GM12878 (cell line): ENCODE measurements at regions not wholly inside any gene's neighbourhood (a gene's known extent, or its start where the extent isn't known, plus 50 kb on each side); places are given as distances from the start of the nearest gene placed in this dataset.

ENCODE experiments used
- ATAC-seq: fragments of 200-7000 bp; cut with Tn5 transposase; 3 replicates; pipeline ENCODE4 v1.9.1; 2020; ENCODE audit warnings: mild to moderate bottlenecking, moderate library complexity
- BruUV-seq: library from RNA; stranded (reverse); fragments of 400-500 nt; replicated peaks from 2 replicates; lab custom pipeline; 2021; lab: Mats Ljungman, UMichigan
- CTCF ChIA-PET: fragments of 300-600 bp; sonication (Branson Sonifier 250); formaldehyde crosslinking; extraction: SDS; loops from one replicate; lab custom pipeline; 2021; ENCODE audit warnings: inconsistent platforms; lab: Yijun Ruan, JAX
- POLR2A ChIA-PET: fragments of 350-600 bp; formaldehyde crosslinking; extraction: SDS; loops from one replicate; lab custom pipeline; 2021; ENCODE audit warnings: inconsistent platforms; lab: Charles Lee
- RAD21 ChIA-PET: fragments of 300-600 bp; sonication (Branson Sonifier 250); formaldehyde crosslinking; loops from one replicate; lab custom pipeline; 2023; ENCODE audit warnings: antibody characterized with exemption; ENCODE audit not compliant: unreplicated experiment; lab: Charles Lee
- SMC1A ChIA-PET: fragments of 300-600 bp; sonication (Branson Sonifier 250); formaldehyde crosslinking; loops from one replicate; lab custom pipeline; 2023; ENCODE audit not compliant: unreplicated experiment, uncharacterized antibody; lab: Charles Lee
- DNase-seq: peaks from one replicate; pipeline ENCODE4 v3.0.0-alpha.2; 2011; ENCODE audit warnings: low read depth, low spot score
- FAIRE-seq: peaks from 3 replicates; lab custom pipeline; 2011; peaks lifted over from hg19 to GRCh38; lab: Jason Lieb, UNC
- H2AFZ ChIP-seq: 2 replicates; pipeline ENCODE4 v1.6.0; 2011; ENCODE audit warnings: low read depth, low read length, control low read depth; ENCODE audit not compliant: control insufficient read depth
- H3K27ac ChIP-seq: 2 replicates; pipeline ENCODE4 v1.5.1; 2011; ENCODE audit warnings: control low read depth; ENCODE audit not compliant: control insufficient read depth, insufficient read depth
- H3K27me3 ChIP-seq, 2 experiments: replicated peaks in 1 of 2; 2 replicates each; pipeline versions ENCODE4 v1.6.0 to v1.6.1; 2011; ENCODE audit warnings: low read length in 1 of 2; ENCODE audit not compliant: control insufficient read depth in 2 of 2, insufficient read depth in 2 of 2
- H3K36me3 ChIP-seq, 2 experiments: 2 replicates each; pipeline ENCODE4 v1.5.1; 2011; ENCODE audit warnings: low read length in 1 of 2; ENCODE audit not compliant: control insufficient read depth in 2 of 2, insufficient read depth in 2 of 2
- H3K4me1 ChIP-seq: 2 replicates; pipeline ENCODE4 v1.6.1; 2011; ENCODE audit warnings: mild to moderate bottlenecking, low read length, moderate library complexity, mixed read lengths; ENCODE audit not compliant: control insufficient read depth, insufficient read depth
- H3K4me2 ChIP-seq: 2 replicates; pipeline ENCODE4 v1.6.0; 2011; ENCODE audit warnings: control low read depth; ENCODE audit not compliant: control insufficient read depth, insufficient read depth
- H3K4me3 ChIP-seq: fragments of 200-600 bp; sonication (generic); 2 replicates; pipeline ENCODE4 v1.5.1; 2016
- H3K79me2 ChIP-seq: 2 replicates; pipeline ENCODE4 v1.6.0; 2011; ENCODE audit warnings: low read length; ENCODE audit not compliant: control insufficient read depth, insufficient read depth
- H3K9ac ChIP-seq: 2 replicates; pipeline ENCODE4 v1.8.0; 2011; ENCODE audit warnings: low read length, control low read depth, mixed read lengths; ENCODE audit not compliant: control insufficient read depth, insufficient read depth
- H3K9me3 ChIP-seq: replicated peaks from 3 replicates; pipeline ENCODE4 v1.5.1; 2011; ENCODE audit warnings: mild to moderate bottlenecking, low read length; ENCODE audit not compliant: control insufficient read depth, insufficient read depth
- H4K20me1 ChIP-seq: 2 replicates; pipeline ENCODE4 v1.6.0; 2011; ENCODE audit not compliant: control insufficient read depth, insufficient read depth
- BCL3 ChIP-seq: IDR thresholded peaks from 2 replicates; pipeline ENCODE4 v1.6.1; 2011; ENCODE audit warnings: borderline replicate concordance, low read depth, mild to moderate bottlenecking, moderate library complexity, low read length; ENCODE audit not compliant: insufficient read depth, poor library complexity, severe bottlenecking
- IKZF1 ChIP-seq: fragments of 450-650 bp; conservative IDR thresholded peaks from 2 replicates; pipeline ENCODE4 v1.6.1; 2017; ENCODE audit warnings: antibody characterized with exemption, mild to moderate bottlenecking
- IKZF2 ChIP-seq, 2 experiments: fragments of 450-650 bp; IDR thresholded peaks; 2 replicates each; pipeline ENCODE4 v1.6.1; 2017; ENCODE audit warnings: mild to moderate bottlenecking in 2 of 2, moderate library complexity in 2 of 2
- NFYA ChIP-seq: IDR thresholded peaks from 2 replicates; pipeline ENCODE4 v1.6.1; 2011; ENCODE audit warnings: low read depth, mild to moderate bottlenecking, low read length, improper control_type of control experiment, borderline replicate concordance
- PML ChIP-seq: IDR thresholded peaks from 2 replicates; pipeline ENCODE4 v1.6.1; 2012; ENCODE audit warnings: low read length, inconsistent platforms
- RUNX3 ChIP-seq: IDR thresholded peaks from 2 replicates; pipeline ENCODE4 v1.6.1; 2012; ENCODE audit warnings: low read length, inconsistent platforms
- SIN3A ChIP-seq: IDR thresholded peaks from 2 replicates; pipeline ENCODE4 v1.6.1; 2012; ENCODE audit warnings: low read depth, low read length, improper control_type of control experiment
- SMAD5 ChIP-seq: IDR thresholded peaks from 2 replicates; pipeline ENCODE4 v1.6.1; 2016; ENCODE audit warnings: antibody characterized with exemption, low read depth
- WRNIP1 ChIP-seq: IDR thresholded peaks from 2 replicates; pipeline ENCODE4 v1.6.1; 2011; ENCODE audit warnings: low read depth, low read length, improper control_type of control experiment, borderline replicate concordance
- ZBTB4 ChIP-seq: fragments of 450-650 bp; formaldehyde crosslinking; IDR thresholded peaks from 2 replicates; pipeline ENCODE4 v1.4.0; 2022; ENCODE audit warnings: mild to moderate bottlenecking, moderate library complexity
- ZNF207 ChIP-seq: fragments of 450-650 bp; IDR thresholded peaks from 2 replicates; pipeline ENCODE4 v1.6.1; 2014; ENCODE audit warnings: antibody characterized with exemption, mild to moderate bottlenecking, borderline replicate concordance
- ZNF24 ChIP-seq: fragments of 450-650 bp; IDR thresholded peaks from 2 replicates; pipeline ENCODE4 v1.6.1; 2017; ENCODE audit warnings: antibody characterized with exemption, mild to moderate bottlenecking
- ZNF274 ChIP-seq: IDR thresholded peaks from one replicate; pipeline ENCODE4 v1.8.0; 2011; ENCODE audit not compliant: insufficient read length, insufficient read depth
- WGBS: methylation state at CpG from one replicate; pipeline ENCODE4 v1.1.6; 2016; ENCODE audit warnings: low lambda C conversion rate; ENCODE audit not compliant: insufficient replicate concordance, insufficient coverage; ENCODE audit errors: missing lambda C conversion rate; 5-methylcytosine and 5-hydroxymethylcytosine counted together
- in situ Hi-C: fragments of 300-500 bp; cut with MboI; formaldehyde crosslinking; loops from 9 replicates; pipeline ENCODE4 v1.14.3; 2018; ENCODE audit warnings: mixed read lengths
- intact Hi-C: fragments of 100-400 bp; cut with micrococcal nuclease; formaldehyde crosslinking; loops from one replicate; pipeline ENCODE4 v1.14.2; 2022; ENCODE audit not compliant: unreplicated experiment

GRCh38 chr18:70907673-70908072 is 618.8 kb downstream of the SOCS6 start:
- BruUV-seq, result no TSS peak
- no peaks in the 10 kb centered on the region for H3K36me3 ChIP-seq
- RAD21 ChIA-PET, result no interaction called here
- H4K20me1 ChIP-seq, result no peaks in the 10 kb centered on the region
- 11% methylated on average over 3 of the region's 3 CpGs for WGBS
- no peak overlapping the region for H3K4me3 ChIP-seq
- in situ Hi-C loops, result no loop called here
- FAIRE-seq (no peak), DNase-seq (no peak), ATAC-seq (no peak)
- H2AFZ ChIP-seq, result no peak overlapping the region
- TF ChIP-seq NFYA (no peak), SIN3A (no peak), IKZF2 (IDR thresholded peaks at IDR 0.05) (no peak), SMAD5 (no peak), PML (no peak), ZNF24 (no peak), IKZF1 (no peak), ZBTB4 (CRISPR knock-in tag) (no peak), ZNF207 (no peak), ZNF274 (no peak), WRNIP1 (no peak), RUNX3 (no peak), BCL3 (no peak)
- no peak overlapping the region for H3K27ac ChIP-seq
- no peaks in the 10 kb centered on the region for H3K9me3 ChIP-seq
- H3K27me3 ChIP-seq, result no peaks in the 10 kb centered on the region
- POLR2A ChIA-PET, result no interaction called here
- SMC1A ChIA-PET, result no interaction called here
- H3K4me1 ChIP-seq, result no peaks in the 10 kb centered on the region
- no peak overlapping the region for H3K9ac ChIP-seq
- H3K4me2 ChIP-seq, result no peak overlapping the region
- intact Hi-C loops, result no loop called here
- no peaks in the 10 kb centered on the region for H3K79me2 ChIP-seq
- CTCF ChIA-PET, result no interaction called here
